HG03108 (cell line): ENCODE measurements at regions not wholly inside any gene's neighbourhood (a gene's known extent, or its start where the extent isn't known, plus 50 kb on each side); places are given as distances from the start of the nearest gene placed in this dataset.
"Not testable (repeated sequence)": the region's sequence is repeated elsewhere in the genome, so short reads cannot be mapped to it uniquely, and the experiment has no call there.

Source experiments
- ATAC-seq: cut with Tn5 transposase; IDR thresholded peaks from one replicate; pipeline ENCODE4 v1.9.1; 2021; ENCODE audit warnings: moderate library complexity; ENCODE audit not compliant: unreplicated experiment

DNA sequence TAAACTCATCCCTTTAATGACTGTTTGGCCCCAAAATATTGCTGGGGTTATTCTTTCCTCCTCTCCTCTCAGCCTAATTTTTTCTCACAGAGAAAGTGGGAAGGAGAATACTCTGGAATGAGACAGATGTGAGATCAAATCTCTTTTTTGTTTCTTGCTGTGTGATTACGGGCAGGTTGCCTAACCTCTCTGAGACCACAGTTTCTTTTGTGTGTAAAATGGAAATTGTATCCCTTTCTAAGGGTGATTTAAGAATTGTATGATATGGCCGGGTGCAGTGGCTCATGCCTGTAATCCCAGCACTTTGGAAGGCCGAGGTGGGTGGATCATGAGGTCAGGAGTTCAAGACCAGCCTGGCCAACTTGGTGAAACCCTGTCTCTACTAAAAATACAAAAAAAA is 111.5 kb upstream of the MRPS22 start:
- ATAC-seq, result not testable (repeated sequence)

GRCh38 chr3:139234491-139234890 is 109.3 kb upstream of the MRPS22 start:
- ATAC-seq, result no peak

GRCh38 chr3:139235192-139235591 is 108.6 kb upstream of the MRPS22 start:
- no peak for ATAC-seq

- no peak for ATAC-seq
These were observed 107.5 kb upstream of the MRPS22 start for GRCh38 chr3:139236336-139236735.

DNA sequence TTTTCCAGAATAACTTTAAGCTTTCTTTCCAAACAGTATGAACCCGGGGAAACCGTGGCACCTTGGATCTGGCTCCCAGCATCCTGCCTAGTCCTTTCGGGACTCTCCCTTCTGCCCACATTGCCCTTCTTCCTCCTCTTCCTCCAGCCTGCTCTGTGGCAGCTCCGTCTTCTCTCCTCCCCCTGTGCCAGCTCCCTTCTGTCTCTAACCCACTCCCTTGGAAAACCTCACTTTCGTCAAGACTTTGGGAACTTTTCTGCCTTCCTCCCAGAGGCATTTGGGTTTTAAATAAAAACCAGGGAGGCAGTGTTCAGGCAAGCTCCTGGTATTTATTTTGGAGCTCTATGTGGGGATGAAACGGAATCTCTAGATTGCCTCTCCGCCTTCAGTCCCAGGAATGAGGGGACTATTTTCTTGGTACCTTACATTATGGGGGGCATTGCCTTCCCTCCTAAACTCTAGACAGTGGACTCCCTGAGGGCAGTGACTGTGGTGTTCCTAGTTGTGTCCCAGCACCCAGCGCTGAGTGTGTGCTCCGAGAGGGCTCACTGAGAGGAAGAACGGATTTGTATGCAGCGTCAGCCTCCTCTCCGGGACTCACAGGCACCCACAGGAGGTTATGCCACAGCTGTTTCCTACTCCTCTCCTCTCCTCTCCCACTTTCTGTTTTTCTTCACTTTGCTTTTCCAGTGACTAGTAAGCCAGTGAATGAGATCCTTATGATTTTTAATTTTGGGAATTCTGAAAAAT is 105.4 kb upstream of the MRPS22 start:
- no peak for ATAC-seq

DNA sequence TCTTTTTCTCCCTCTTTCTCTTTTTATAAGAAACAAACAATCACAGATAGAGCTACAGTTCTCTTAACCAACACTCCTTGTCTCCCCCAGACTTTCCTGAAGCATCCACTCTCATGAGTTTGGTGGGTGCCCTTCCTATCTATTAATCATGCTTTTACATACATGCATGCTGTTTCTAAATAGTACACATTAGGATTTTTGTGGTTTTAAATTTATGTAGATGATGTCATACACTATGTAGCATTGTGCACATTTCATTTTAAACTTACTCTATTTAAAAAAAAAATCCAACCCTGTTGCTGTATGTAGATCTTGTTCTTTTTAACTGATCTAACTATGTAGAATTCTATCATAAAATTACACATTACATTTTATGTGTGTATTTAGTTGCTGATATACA is 104.3 kb upstream of the MRPS22 start:
- no peak for ATAC-seq

DNA sequence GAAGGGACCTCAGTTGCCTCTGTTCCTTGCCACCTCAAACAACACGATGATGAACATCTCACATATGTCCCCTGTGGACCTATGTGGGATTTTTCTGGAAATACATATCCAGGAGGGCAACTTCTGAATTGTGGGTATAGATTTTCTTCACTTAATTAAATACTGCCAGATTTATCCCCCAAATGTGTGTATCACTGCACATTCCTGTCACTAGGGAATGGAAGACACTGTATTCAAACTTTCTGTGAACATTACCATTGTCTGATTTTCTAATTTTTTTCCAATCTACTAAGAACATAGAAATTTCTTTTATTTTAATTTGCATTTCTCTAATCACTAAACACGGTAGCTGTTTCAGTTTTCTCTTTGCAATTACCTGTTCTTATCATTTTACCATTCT is 102.0 kb upstream of the MRPS22 start:
- no peak for ATAC-seq

- no peak for ATAC-seq
These were observed 100.1 kb upstream of the MRPS22 start for GRCh38 chr3:139243710-139244109.

- ATAC-seq, result no peak
These were observed 95.1 kb upstream of the MRPS22 start for GRCh38 chr3:139248593-139249255.

- no peak for ATAC-seq
These were observed 92.3 kb upstream of the MRPS22 start for GRCh38 chr3:139251529-139251928.

DNA sequence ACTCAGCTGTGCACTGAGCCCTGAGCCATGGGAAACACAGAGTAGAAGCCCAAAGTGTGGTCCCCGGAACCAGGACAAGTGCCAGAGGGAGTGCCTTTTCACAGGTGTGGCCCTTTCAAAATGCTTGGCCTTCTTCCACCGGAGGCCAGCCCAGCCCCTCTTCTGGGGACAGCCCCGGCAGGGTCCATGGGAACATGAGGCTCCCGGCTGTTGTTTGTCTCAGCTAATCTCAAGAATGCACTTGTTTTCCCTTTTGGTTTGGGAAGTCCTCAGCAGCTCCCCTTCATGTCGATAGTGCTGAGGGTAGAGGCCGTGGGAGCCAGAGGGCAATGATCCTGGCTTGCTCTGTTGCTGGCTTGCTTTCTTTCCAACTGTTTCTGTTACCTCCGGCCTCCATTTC is 91.1 kb upstream of the MRPS22 start:
- ATAC-seq, result no peak

- ATAC-seq, result no peak
These were observed 85.5 kb upstream of the MRPS22 start for GRCh38 chr3:139258276-139258675.

- ATAC-seq, result no peak
These were observed 84.4 kb upstream of the MRPS22 start for GRCh38 chr3:139259398-139259797.

GRCh38 chr3:139260041-139260486 is 83.8 kb upstream of the MRPS22 start:
- no peak for ATAC-seq

- no peak for ATAC-seq
These were observed 82.8 kb upstream of the MRPS22 start for GRCh38 chr3:139260793-139261736.

GRCh38 chr3:139261754-139262586 is 81.8 kb upstream of the MRPS22 start:
- no peak for ATAC-seq

- ATAC-seq, result no peak
These were observed 80.0 kb upstream of the MRPS22 start for GRCh38 chr3:139263798-139264197.

- no peak for ATAC-seq
These were observed 79.4 kb upstream of the MRPS22 start for GRCh38 chr3:139264375-139264774.

DNA sequence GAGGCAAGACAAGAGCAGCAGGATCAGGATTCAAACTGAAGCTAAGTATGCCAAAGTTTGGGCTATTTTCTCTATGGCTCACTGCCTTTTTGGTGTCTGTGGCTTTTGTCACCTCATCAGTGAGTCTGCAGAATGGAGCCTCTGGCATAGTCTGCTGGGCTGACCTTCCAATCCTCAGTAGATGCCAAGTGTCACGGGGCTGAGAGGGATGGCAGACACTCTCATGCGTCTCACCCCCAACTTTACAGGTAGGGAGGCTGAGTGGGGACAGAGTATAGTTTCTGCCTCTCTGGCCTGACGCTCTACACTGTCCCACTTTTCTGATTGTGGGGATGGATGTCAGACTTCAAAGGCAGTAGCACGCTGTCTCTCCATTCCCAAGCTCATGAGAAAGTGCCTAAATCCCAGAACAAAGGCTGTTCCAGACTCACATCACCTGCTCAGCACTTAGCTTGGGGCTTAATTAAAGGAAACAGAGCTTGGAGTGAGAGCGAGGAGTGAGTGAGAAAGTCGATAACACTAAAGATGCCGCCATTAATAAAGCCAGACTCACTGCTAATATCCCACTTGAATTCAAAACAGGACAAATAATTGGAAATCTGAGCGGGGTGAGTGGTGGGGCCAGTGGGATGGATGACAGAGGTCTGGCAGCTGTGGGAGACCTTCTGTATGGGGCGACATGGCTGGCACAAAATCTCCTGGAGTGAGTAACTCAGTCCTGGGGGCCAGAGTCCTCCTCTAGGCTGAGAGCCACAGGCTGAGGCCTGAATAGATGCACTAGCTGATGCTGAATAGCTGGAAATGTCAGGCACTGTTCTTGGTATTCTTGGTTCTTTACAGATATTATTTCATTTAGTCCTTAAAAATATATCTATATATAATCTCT is 78.4 kb upstream of the MRPS22 start:
- no peak for ATAC-seq
